ENCODE measurements at regions not wholly inside any gene's neighbourhood (a gene's known extent, or its start where the extent isn't known, plus 50 kb on each side); places are given as distances from the start of the nearest gene placed in this dataset.
"Not testable (repeated sequence)": the region's sequence is repeated elsewhere in the genome, so short reads cannot be mapped to it uniquely, and the experiment has no call there.

- Histone ChIP-seq H3K4me3 (ENCODE audit: low read length) (no peak overlapping the region), H3K9me3 (ENCODE audit: control insufficient read depth in 2 of 3, low read length in 3 of 3) (no peaks in the 10 kb centered on the region), H3K27ac (ENCODE audit: low read depth, low read length) (no peak overlapping the region), H3K27me3 (ENCODE audit: control insufficient read depth in 2 of 2, insufficient read depth in 2 of 2, low read length in 2 of 2) (no peaks in the 10 kb centered on the region), H3K4me1 (ENCODE audit: control insufficient read depth in 2 of 2, insufficient read depth in 2 of 2, low read length in 2 of 2) (no peaks in the 10 kb centered on the region), H3K36me3 (ENCODE audit: control insufficient read depth in 2 of 3, insufficient read depth in 3 of 3, low read length in 3 of 3) (no peaks in the 10 kb centered on the region)
- intact Hi-C loops (cut with micrococcal nuclease), result no loop called here
- no peak overlapping the region for H3K27ac Mint-ChIP-seq
- ATAC-seq, result no peak
- no peaks in the 10 kb centered on the region for H3K36me3 Mint-ChIP-seq
- H3K9me3 Mint-ChIP-seq, result no peaks in the 10 kb centered on the region
- no peaks in the 10 kb centered on the region for H3K4me1 Mint-ChIP-seq
- CTCF ChIA-PET, result no interaction called here
- POLR2A ChIA-PET, result no interaction called here
- no peak overlapping the region for H3K4me3 Mint-ChIP-seq
- DNase-seq, result no peak
- H3K27me3 Mint-ChIP-seq, result peaks cover 18 to 51% (median 34%) of the 10 kb centered on the region in 5 donors
Observed at GRCh38 chr2:131658769-131659131, 131.1 kb downstream of the CCDC74A start.

- intact Hi-C loops (cut with micrococcal nuclease), result no loop called here
- no peak for DNase-seq
Observed at GRCh38 chr2:131659168-131659572, 131.5 kb downstream of the CCDC74A start.

GRCh38 chr2:131661101-131661782 lies 133.6 kb downstream of the CCDC74A start:
- H3K36me3 ChIP-seq (ENCODE audit: control insufficient read depth in 2 of 3, insufficient read depth in 3 of 3, low read length in 3 of 3); ATAC-seq; POLR2A ChIA-PET; DNase-seq; H3K4me3 ChIP-seq (ENCODE audit: low read length); H3K27me3 ChIP-seq (ENCODE audit: control insufficient read depth in 2 of 2, insufficient read depth in 2 of 2, low read length in 2 of 2); H3K9me3 ChIP-seq (ENCODE audit: control insufficient read depth in 2 of 3, low read length in 3 of 3); H3K4me1 Mint-ChIP-seq; H3K4me1 ChIP-seq (ENCODE audit: control insufficient read depth in 2 of 2, insufficient read depth in 2 of 2, low read length in 2 of 2); H3K27ac ChIP-seq (ENCODE audit: low read depth, low read length); H3K27ac Mint-ChIP-seq; H3K9me3 Mint-ChIP-seq; intact Hi-C loops (cut with micrococcal nuclease); CTCF ChIA-PET; H3K4me3 Mint-ChIP-seq; H3K36me3 Mint-ChIP-seq: not testable (repeated sequence)
- H3K27me3 Mint-ChIP-seq, result peaks cover 21 to 46% (median 36%) of the 10 kb centered on the region in 5 donors

More at GRCh38 chr2:131659168-131659572, 131.5 kb downstream of the CCDC74A start:
- CTCF ChIA-PET, result no interaction called here
- no peaks in the 10 kb centered on the region for H3K4me1 ChIP-seq (ENCODE audit: control insufficient read depth in 2 of 2, insufficient read depth in 2 of 2, low read length in 2 of 2)
- H3K27me3 Mint-ChIP-seq, result peaks cover 19 to 51% (median 30%) of the 10 kb centered on the region in 5 donors
- H3K27ac ChIP-seq (ENCODE audit: low read depth, low read length), result no peak overlapping the region
- no peak for ATAC-seq
- no peaks in the 10 kb centered on the region for H3K36me3 ChIP-seq (ENCODE audit: control insufficient read depth in 2 of 3, insufficient read depth in 3 of 3, low read length in 3 of 3)
- no peaks in the 10 kb centered on the region for H3K9me3 Mint-ChIP-seq
- H3K4me1 Mint-ChIP-seq, result no peaks in the 10 kb centered on the region
- no peaks in the 10 kb centered on the region for H3K27me3 ChIP-seq (ENCODE audit: control insufficient read depth in 2 of 2, insufficient read depth in 2 of 2, low read length in 2 of 2)
- H3K4me3 Mint-ChIP-seq, result no peak overlapping the region
- H3K4me3 ChIP-seq (ENCODE audit: low read length), result no peak overlapping the region
- POLR2A ChIA-PET, result no interaction called here
- H3K36me3 Mint-ChIP-seq, result no peaks in the 10 kb centered on the region
- H3K27ac Mint-ChIP-seq, result no peak overlapping the region
- H3K9me3 ChIP-seq (ENCODE audit: control insufficient read depth in 2 of 3, low read length in 3 of 3), result no peaks in the 10 kb centered on the region

- H3K4me3 Mint-ChIP-seq; intact Hi-C loops (cut with micrococcal nuclease); H3K9me3 ChIP-seq (ENCODE audit: control insufficient read depth in 2 of 3, low read length in 3 of 3); H3K4me3 ChIP-seq (ENCODE audit: low read length); H3K27ac ChIP-seq (ENCODE audit: low read depth, low read length); DNase-seq; H3K36me3 Mint-ChIP-seq; POLR2A ChIA-PET; H3K9me3 Mint-ChIP-seq; H3K27ac Mint-ChIP-seq; H3K4me1 Mint-ChIP-seq; ATAC-seq; H3K36me3 ChIP-seq (ENCODE audit: control insufficient read depth in 2 of 3, insufficient read depth in 3 of 3, low read length in 3 of 3); H3K4me1 ChIP-seq (ENCODE audit: control insufficient read depth in 2 of 2, insufficient read depth in 2 of 2, low read length in 2 of 2); CTCF ChIA-PET; H3K27me3 ChIP-seq (ENCODE audit: control insufficient read depth in 2 of 2, insufficient read depth in 2 of 2, low read length in 2 of 2): not testable (repeated sequence)
- H3K27me3 Mint-ChIP-seq, result peaks cover 24 to 41% (median 33%) of the 10 kb centered on the region in 5 donors
Observed at GRCh38 chr2:131661884-131662535, 134.3 kb downstream of the CCDC74A start.

- DNase-seq; CTCF ChIA-PET; ATAC-seq; H3K4me3 Mint-ChIP-seq; H3K36me3 ChIP-seq (ENCODE audit: control insufficient read depth in 2 of 3, insufficient read depth in 3 of 3, low read length in 3 of 3); H3K9me3 Mint-ChIP-seq; H3K36me3 Mint-ChIP-seq; POLR2A ChIA-PET; H3K27ac Mint-ChIP-seq; intact Hi-C loops (cut with micrococcal nuclease); H3K4me1 ChIP-seq (ENCODE audit: control insufficient read depth in 2 of 2, insufficient read depth in 2 of 2, low read length in 2 of 2); H3K27ac ChIP-seq (ENCODE audit: low read depth, low read length); H3K9me3 ChIP-seq (ENCODE audit: control insufficient read depth in 2 of 3, low read length in 3 of 3); H3K4me3 ChIP-seq (ENCODE audit: low read length); H3K27me3 ChIP-seq (ENCODE audit: control insufficient read depth in 2 of 2, insufficient read depth in 2 of 2, low read length in 2 of 2); H3K4me1 Mint-ChIP-seq: not testable (repeated sequence)
- H3K27me3 Mint-ChIP-seq, result peaks cover 27 to 41% (median 33%) of the 10 kb centered on the region in 5 donors
Observed at GRCh38 chr2:131663501-131663900, 135.8 kb downstream of the CCDC74A start.

GRCh38 chr2:131665716-131666115 lies 138.0 kb downstream of the CCDC74A start:
- peaks cover 29 to 35% (median 34%) of the 10 kb centered on the region in 5 donors for H3K27me3 Mint-ChIP-seq
- not testable (repeated sequence) for ATAC-seq

More at GRCh38 chr2:131665716-131666115, 138.0 kb downstream of the CCDC74A start:
- intact Hi-C loops (cut with micrococcal nuclease); DNase-seq; H3K4me3 Mint-ChIP-seq; H3K27ac Mint-ChIP-seq; POLR2A ChIA-PET; H3K4me1 Mint-ChIP-seq; H3K4me1 ChIP-seq (ENCODE audit: control insufficient read depth in 2 of 2, insufficient read depth in 2 of 2, low read length in 2 of 2); H3K9me3 Mint-ChIP-seq; H3K36me3 Mint-ChIP-seq; H3K27ac ChIP-seq (ENCODE audit: low read depth, low read length); H3K9me3 ChIP-seq (ENCODE audit: control insufficient read depth in 2 of 3, low read length in 3 of 3); H3K27me3 ChIP-seq (ENCODE audit: control insufficient read depth in 2 of 2, insufficient read depth in 2 of 2, low read length in 2 of 2); H3K36me3 ChIP-seq (ENCODE audit: control insufficient read depth in 2 of 3, insufficient read depth in 3 of 3, low read length in 3 of 3); H3K4me3 ChIP-seq (ENCODE audit: low read length): not testable (repeated sequence)
- CTCF ChIA-PET, result interaction anchor here (1.4 kb wide), 1 partner anchor 16 kb away, joined by 4 read pairs; no protein-coding TSS in a partner anchor

Measured in naive thymus-derived CD4-positive, alpha-beta T cell (primary cell).